HG03108 (cell line): ENCODE measurements at regions not wholly inside any gene's neighbourhood (a gene's known extent, or its start where the extent isn't known, plus 50 kb on each side); places are given as distances from the start of the nearest gene placed in this dataset.
"Not testable (repeated sequence)": the region's sequence is repeated elsewhere in the genome, so short reads cannot be mapped to it uniquely, and the experiment has no call there.

Experiments
- ATAC-seq: cut with Tn5 transposase; IDR thresholded peaks from one replicate; pipeline ENCODE4 v1.9.1; 2021; ENCODE audit warnings: moderate library complexity; ENCODE audit not compliant: unreplicated experiment

DNA sequence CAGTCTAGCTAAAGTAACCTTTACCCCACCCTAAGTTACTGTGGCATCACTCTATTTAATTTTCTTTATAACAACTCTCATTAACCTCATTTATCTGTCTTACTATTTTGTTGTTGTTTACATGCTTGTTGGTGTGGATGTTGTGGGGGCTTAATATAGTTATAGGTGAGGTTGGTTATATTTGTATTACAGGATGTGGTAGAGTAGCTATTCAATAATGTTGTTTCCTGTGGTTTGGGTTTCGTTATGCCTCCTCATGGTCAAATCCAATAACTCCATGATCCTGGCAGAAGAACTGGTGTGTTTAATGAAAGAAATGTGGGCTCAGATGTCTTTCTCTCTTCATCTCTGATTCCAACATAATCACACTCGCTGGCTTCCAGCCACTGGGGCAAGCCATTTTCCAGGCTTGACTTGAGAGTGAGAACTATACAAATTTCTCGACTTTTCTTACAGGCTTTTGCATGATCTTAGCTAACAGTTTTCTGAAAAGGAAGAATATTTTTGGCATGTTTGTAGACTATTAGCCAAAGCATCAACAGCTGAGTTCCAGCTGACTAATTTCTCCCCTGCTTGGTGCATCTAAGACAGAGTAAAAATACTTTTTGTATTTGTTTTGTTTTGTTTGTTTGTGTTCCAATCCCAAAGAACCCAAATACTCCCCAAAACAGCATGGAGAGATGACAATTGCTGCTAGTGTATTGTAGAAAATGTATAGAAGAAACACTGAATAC is 303.7 kb upstream of the PAPPA start:
- ATAC-seq = no peak

DNA sequence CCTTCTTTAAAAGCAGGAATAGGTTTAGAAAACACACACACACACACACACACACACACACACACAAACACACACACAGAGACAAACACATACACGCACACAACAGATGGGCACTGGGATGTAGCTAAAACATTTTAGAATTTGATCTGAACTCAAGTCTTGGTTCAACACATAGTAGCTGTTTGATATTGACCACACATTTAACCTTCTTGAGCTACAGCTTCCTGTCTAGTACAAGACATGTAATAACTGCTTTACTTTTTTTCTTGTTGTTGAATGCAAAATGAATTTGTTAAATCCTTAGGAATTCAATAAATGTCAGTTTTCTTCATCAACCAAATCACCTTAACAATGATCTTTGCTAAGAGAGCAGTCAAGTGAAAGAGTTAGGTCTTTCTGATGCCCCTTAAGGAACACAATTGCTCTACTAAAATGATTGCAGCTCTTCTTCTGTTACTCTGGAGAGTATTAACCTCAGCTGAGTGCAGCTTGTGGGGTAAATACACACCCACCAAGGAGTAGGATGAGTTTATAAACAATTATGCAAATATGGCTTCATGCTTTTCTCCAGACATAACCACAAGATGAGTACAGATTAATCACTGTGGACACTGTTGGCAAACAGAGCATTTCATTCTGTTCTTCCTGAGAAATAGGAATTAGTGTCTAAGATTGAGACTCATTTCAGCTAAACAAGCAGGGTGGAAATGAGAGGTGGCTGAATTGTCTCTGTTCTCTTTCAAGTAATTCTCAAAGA is 302.9 kb upstream of the PAPPA start:
- ATAC-seq = no peak

DNA sequence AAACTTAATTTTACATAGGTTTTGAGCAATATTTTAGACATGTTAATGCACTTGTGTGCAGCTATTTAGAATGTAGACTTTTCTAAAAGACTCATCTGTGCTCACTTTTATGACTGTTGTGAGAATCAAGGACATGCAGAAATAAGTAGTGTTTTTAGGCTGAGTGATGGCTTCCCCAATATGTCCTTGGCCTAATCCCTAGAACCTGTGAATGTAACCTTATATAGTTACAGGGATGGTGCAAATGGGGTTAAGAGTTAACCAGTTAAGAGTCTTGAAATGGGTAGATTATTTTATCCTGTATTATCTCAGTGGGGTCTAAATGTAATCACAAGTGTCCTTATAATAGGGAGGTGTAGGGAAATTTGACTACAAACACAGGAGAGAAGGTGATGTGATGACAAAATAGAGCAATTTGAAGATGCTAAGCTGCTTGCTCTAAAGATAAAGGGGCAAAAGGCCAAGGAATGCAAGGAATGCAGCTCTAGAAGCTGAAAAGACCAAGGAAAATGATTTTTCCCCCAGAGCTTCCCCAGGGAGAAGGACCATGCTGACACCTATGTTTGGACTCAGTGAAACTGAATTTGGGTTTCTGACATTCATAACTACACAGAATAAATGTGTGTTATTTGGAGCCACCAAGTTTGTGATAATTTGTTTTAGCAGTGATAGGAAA is 298.0 kb upstream of the PAPPA start:
- no peak for ATAC-seq

DNA sequence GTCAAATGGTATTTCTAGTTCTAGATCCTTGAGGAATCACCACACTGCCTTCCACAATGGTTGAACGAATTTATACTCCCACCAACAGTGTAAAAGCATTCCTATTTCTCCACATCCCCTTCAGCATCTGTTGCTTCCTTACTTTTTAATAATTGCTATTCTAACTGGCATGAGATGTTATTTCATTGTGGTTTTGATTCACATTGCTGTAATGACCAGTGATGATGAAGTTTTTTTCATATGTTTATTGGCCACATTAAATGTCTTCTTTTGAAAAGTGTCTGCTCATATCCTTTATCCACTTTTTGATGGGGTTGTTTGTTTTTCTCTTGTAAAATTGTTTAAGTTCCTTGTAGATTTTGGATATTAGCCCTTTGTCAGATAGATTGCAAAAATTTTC is 295.2 kb upstream of the PAPPA start:
- ATAC-seq = not testable (repeated sequence)

DNA sequence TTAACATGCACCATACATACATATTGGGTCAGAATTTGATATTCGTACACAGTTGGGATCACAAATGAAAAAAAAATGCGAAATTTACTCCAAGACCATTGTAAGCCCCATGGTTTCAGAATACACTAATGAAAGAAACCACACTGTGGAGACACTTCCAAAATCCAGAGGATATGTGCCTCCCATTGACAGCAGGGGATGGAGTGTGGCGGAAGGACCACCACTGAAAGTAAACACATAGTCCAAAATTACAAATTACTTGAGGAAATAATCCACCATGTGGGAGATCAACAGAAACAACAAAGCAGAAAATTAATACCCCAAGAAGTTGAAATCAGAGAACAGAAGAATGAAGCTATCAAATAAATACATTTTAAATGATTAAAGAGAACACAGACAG is 291.6 kb upstream of the PAPPA start:
- ATAC-seq = no peak

DNA sequence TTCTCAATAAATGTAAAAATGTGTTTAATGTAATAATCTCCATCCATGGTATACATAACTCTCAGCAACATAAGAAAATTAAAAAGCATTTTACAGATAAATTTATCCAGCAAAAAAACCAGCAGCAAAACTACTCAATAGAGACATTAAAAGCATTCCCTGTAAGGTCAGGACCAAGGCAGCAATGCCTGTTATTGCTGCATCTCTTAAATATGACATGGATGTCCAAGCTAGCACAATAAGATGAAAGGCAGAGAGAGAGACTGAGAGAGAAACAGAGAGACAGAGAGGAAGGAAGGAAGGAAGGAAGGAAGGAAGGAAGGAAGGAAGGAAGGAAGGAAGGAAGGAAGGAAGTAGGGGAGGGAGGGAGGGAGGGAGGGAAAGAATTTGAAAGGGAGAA is 289.0 kb upstream of the PAPPA start:
- ATAC-seq = no peak

DNA sequence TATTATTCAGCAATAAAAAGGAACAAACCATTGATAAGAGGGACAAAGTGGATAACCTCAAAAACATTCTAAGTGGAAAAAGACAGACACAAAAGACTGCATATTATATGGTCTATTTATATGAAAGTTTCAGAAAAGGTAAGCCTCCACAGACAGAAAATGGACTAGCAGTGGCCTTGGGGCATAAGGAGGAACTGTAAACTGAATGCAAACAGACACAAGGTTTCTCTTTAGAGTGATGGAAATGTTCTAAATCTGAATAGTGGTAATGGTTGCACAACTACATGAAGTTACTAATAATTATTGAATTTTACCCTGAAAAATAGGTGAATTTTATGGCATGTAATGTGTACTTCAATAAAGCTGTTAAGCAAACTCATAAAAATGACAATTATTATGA is 286.3 kb upstream of the PAPPA start:
- ATAC-seq = no peak

DNA sequence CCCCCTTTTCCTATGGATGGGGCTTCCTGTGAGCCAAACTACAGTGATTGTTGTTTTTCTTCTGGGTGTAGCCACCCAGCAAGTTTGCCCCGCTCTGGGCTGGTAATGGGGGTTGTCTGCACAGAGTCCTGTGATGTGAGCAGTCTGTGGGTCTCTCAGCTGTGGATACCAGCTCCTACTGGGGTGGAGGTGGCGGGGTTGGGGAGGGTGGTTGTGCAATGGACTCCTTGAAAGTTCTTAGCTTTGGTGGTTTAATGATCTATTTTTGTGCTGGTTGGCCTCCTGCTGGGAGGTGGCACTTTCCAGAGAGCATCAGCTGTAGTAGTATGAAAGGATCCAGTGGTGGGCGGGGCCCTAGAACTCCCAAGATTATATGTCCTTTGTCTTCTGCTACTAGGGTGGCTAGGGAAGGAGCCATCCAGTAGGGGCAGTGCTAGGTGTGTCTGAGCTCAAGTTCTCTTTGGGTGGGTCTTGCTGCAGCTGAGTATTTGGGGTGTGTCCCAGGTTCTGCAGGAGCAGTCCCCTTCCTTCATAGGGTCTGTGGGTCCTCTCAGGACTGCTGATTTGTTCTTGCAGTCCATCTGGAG is 275.6 kb upstream of the PAPPA start:
- no peak for ATAC-seq

DNA sequence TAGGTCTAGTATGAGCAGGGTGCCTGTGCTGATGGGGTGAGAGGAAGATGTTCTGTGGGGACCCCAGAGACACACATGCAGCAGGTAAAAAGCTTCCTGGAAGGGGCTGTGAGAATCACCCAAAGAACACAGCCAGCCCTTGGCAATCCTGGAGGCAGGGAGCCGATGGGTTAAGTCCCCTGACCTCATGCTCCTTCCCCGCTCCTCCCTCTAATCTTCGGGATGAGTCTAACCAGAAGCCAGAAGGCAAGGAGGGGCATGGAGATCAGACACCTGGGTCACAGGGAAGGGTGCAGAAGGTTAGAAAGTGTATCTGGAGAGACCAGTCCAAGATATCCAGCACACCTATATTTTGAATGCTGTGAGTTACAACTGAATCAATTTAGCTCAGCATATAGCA is 274.1 kb upstream of the PAPPA start:
- no peak for ATAC-seq

DNA sequence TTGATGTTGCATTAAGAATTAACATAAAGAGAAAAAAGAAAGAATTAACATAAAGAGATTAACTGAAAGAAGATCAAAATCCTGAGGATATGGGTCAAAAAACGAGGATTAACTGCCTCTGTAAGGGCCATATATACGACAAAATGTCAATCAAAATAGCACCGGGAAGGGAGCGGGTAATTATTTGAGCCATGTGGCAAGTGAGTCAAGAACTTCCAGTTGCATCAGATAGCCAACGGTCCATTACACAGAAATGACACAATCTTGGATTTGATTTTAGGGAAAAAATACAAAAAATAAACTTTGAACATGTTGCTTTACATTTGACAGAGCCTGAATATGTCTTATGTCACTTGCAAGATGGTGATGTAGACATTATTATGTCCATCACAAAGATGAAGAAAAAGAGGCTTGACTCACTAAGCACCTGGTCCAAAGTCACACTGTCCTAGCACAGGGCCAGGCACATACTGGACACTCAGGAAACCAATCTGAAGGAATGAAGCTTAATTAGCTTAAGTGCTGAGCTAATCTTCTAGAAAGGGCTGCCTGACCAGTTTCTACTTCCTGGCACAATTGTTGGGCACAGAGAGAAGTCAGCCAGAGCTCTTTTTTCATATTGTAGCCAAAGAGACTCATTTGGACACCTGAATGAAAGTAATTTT is 273.2 kb upstream of the PAPPA start:
- ATAC-seq = no peak

DNA sequence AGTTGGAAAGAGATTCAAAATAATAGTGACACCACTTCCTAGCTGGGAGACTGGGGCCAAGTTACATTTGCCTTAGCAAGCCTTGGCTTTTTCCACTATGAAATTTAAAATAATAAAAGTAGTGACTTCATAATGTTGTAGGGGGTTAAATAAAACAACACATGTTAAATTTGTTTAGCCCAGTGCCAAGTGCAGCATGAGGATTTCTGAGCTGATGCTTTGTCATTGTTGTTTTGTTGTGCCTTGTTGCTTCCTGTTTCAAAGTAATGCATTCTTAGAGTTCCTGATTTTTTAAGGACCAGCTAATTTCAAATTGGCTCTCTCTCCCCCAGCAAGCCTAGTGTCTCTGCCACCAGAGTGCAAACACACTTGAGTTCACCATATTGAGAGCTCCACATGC is 270.7 kb upstream of the PAPPA start:
- no peak for ATAC-seq

DNA sequence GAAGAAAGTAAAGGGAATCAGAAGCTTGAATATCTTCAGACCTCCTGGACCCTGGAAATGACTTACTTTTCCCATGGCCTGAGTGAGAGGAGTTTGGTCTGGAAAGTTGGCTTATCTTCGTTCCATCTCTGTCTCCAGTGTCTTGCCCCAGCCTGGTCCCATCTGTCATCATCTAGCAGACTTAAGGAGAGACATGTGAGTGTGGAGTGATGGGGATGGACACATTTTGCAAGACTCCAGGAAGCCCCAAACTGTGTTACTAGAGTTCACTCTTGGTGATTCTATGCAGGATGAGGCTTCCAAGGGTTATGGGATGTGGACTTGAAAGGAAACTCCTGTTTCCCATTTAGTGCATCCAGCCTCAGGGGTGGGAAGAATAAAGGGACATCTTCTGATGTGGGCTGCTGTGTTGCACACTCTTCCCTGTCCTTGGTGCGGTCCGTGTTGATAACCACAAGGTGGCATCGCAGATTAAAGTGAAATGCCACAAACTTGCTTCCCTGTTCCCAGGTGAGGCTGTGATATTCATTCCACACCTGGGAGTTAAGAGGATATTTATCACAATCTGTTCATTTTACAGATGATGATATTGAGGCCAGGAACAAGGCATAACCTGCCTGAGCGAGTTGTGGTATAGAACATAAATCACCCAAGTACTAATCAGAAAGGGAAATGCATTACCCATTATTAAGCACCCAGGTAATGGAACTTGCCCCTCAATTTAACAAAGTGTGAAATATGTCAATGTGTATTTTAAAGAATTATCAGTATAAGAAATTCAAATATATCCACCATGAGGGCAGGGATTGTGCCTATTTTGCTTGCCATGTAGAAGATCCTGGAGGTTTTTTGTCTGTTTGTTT is 269.9 kb upstream of the PAPPA start:
- ATAC-seq = no peak

DNA sequence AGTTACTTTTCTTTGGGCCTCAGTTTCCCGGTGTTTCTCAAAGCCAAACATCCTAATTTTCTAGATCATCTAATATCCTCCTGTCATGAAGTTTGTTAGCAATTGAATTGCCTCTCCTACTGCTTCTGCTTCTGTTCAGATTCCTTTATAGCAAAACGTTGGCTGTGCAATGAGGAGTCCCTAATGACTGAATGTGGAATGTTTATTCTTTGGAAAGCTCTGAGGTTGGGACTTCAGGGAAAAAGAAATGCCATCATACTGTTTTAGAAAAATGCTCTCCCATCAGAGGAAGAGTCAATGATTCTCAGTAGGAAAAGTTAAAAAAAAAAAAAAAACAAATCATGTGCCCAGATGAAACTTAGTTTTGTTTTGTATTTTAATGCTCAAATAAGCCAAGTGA is 268.7 kb upstream of the PAPPA start:
- no peak for ATAC-seq

DNA sequence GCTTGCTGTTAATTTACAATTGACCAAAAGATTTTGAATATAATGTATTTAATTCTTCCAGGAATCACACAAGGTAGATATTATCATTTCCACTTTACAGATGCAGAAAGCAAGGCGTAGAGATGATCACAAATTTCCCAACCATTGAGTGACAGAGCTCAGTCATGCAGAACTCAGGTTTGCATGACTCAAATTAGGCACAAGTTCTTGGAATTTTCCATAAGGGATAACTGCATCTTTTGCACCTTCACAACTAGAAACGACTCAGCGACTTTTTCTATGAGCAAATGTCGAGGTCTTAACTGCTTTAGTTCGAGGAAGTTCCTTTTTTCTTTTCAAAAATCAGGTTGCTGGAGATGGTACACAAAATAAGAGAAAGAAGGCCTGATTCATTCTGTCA is 265.5 kb upstream of the PAPPA start:
- no peak for ATAC-seq

DNA sequence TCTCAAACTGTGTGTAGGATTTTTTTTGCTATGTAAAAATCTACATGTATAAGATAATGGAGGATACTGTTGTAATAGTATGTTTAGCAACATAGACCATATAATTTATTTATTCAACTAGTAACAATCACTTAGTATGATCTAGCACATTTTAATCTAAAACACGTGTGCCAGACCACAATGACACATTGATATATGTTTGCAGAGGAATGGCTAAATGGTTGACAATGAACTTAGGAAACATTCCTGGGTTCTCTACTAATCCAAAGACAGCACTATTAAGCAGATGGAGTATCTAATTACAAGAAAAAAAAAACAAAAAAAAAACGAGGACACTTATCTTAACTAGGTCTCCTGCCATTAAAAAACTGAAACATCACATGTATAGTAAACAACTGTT is 261.7 kb upstream of the PAPPA start:
- no peak for ATAC-seq

DNA sequence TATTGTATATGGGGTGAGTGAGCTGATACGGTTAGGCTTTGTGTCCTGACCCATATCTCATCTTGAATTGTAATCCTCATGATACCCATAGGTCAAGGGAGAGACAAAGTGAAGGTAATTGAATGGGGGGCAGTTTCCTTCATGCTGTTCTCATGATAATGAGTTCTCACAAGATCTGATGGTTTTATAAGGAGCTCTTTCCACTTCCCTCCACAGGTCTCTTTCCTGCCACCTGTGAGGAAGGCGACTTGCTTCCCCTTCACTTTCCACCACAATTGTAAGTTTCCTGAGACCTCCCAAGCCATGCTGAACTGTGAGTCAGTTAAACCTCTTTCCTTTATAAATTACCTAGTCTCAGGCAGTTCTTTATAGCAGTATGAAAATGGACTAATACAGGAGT is 255.1 kb upstream of the PAPPA start:
- ATAC-seq = not testable (repeated sequence)

DNA sequence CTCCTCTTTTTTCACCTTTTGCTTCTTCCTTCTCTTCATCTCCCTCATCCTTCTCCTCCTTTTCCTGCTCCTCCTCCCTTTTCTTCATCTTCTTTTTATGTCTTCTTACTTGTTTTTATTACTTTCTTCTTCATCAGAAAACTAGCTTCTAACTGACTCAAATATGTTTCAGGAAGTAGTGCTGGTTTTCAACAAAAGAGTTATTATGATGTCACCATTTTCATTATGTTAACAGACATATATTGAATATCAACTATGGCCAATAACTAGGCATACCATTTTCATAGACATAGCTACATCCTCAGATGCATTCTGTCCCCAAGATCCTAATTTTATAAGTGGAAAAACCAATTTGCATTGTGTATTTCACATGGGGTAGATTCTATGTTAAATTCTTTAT is 252.9 kb upstream of the PAPPA start:
- ATAC-seq = no peak

DNA sequence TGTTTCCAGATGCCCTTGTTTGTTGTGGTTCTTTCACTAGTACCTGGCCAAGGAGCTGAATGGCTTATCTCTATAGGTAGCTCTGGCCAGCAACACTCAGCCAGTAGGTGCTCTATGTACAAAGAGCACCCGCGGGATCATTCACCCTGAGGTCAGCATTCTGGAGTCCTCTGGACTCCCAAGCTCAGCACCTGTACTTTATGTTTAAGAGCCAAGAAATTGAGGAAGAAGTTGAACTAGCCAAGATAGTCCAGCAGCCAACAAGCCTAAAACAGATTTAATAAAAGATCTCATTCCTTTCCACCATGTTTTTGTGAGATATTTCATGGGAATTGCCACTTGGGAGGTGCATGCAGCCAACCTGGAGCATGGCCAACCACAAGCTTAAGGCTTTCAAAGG is 242.6 kb upstream of the PAPPA start:
- no peak for ATAC-seq

DNA sequence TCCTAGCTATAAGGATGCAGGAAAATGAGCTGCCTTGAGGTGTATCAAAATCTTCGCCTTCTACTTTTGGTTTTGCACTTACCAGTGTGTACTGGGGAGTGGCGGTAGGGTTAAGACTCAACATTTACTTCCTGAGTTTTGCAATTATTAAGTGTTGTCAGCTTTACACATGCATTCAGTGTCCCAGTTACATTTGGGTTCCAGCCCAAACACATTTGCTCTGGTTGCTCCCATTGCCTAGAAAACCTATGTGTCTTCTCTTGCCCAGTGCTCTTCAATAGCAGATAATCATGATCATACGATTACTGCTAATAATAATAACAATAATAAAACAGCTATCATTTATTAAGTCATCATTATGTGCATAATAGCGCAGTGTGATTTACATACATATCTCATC is 241.5 kb upstream of the PAPPA start:
- no peak for ATAC-seq

DNA sequence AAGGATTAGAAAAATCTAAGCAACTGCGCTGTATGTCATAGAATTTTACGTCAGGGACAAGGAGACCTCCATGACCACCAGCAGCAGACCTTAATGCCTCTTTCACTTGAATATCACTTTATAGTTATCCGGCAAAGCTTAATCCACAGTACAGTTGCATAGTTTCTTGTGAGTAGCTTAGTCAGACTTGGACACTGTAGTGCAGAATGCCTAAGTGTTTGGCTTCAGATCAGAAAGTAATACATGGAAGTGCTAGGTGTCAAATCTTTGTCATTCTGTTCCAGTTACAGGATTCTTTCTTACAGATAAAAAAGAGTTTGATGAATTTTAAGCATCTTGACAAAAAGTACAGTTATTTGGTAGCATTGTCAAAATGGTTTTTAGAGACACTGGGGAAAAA is 239.9 kb upstream of the PAPPA start:
- no peak for ATAC-seq
